SU-DHL-6 (cell line): ENCODE measurements at regions not wholly inside any gene's neighbourhood (a gene's known extent, or its start where the extent isn't known, plus 50 kb on each side); places are given as distances from the start of the nearest gene placed in this dataset.

Source experiments
- H2AFZ ChIP-seq: fragments of 200-600 bp; sonication (generic); 2 replicates; pipeline ENCODE4 v1.6.1; 2014; ENCODE audit warnings: low read depth, mild to moderate bottlenecking, moderate library complexity, mixed read lengths, antibody characterized with exemption, low read length; ENCODE audit not compliant: severe bottlenecking
- H3F3A ChIP-seq: fragments of 200-600 bp; shearing (Covaris generic); 2 replicates; pipeline ENCODE4 v1.6.0; 2016; ENCODE audit warnings: antibody characterized with exemption, mild to moderate bottlenecking; ENCODE audit not compliant: insufficient read depth
- H3K27ac ChIP-seq: fragments of 200-600 bp; sonication (generic); 2 replicates; pipeline ENCODE4 v1.5.1; 2016; ENCODE audit warnings: low read depth, mild to moderate bottlenecking, low read length, moderate library complexity, mixed read lengths
- H3K27me3 ChIP-seq: fragments of 200-600 bp; sonication (generic), shearing (Covaris generic); 2 replicates; pipeline ENCODE4 v1.6.0; 2014; ENCODE audit warnings: mild to moderate bottlenecking, low read length
- H3K36me3 ChIP-seq: fragments of 200-600 bp; sonication (generic); 2 replicates; pipeline ENCODE4 v1.6.1; 2014; ENCODE audit warnings: mild to moderate bottlenecking, low read length, mixed read lengths
- H3K4me2 ChIP-seq: fragments of 300-600, 200-600 bp; shearing (Covaris generic), sonication (generic); 2 replicates; pipeline ENCODE4 v1.6.0; 2014; ENCODE audit warnings: low read length, low read depth, mild to moderate bottlenecking; ENCODE audit not compliant: poor library complexity, severe bottlenecking
- H3K4me3 ChIP-seq: fragments of 200-600 bp; sonication (generic); 2 replicates; pipeline ENCODE4 v1.5.1; 2014; ENCODE audit warnings: antibody characterized with exemption, low read length, mild to moderate bottlenecking, mixed read lengths; ENCODE audit not compliant: insufficient read depth, poor library complexity, severe bottlenecking
- H3K79me2 ChIP-seq: fragments of 200-600 bp; sonication (generic); 2 replicates; pipeline ENCODE4 v1.6.1; 2014; ENCODE audit warnings: mild to moderate bottlenecking, low read length, moderate library complexity; ENCODE audit not compliant: insufficient read depth
- H3K9ac ChIP-seq: fragments of 200-600 bp; sonication (generic); 2 replicates; pipeline ENCODE4 v1.7.0; 2014; ENCODE audit warnings: mild to moderate bottlenecking, low read length
- H3K9me2 ChIP-seq: fragments of 200-600 bp; sonication (generic); replicated peaks from 2 replicates; pipeline ENCODE4 v1.6.1; 2014; ENCODE audit warnings: low read length; ENCODE audit not compliant: insufficient read depth
- H3K9me3 ChIP-seq: fragments of 200-600 bp; sonication (generic); 2 replicates; pipeline ENCODE4 v1.6.1; 2014; ENCODE audit warnings: low read length, mixed read lengths; ENCODE audit not compliant: insufficient read depth
- H4K20me1 ChIP-seq: fragments of 200-600 bp; sonication (generic); 2 replicates; pipeline ENCODE4 v1.6.1; 2014; ENCODE audit warnings: low read depth, mild to moderate bottlenecking, antibody characterized with exemption, low read length, moderate library complexity, mixed read lengths
- EZH2phosphoT487 ChIP-seq: fragments of 200-600 bp; sonication (generic), shearing (Covaris generic); conservative IDR thresholded peaks from 2 replicates; pipeline ENCODE4 v1.6.1; 2018; ENCODE audit warnings: mild to moderate bottlenecking, antibody characterized with exemption, low read length, moderate library complexity, mixed read lengths
- TF ChIP-seq, protein P1 (sequence below): fragments of 200-600 bp; sonication (generic); IDR thresholded peaks from one replicate; pipeline ENCODE4 v1.5.1; 2017; ENCODE audit warnings: antibody characterized with exemption, mild to moderate bottlenecking, low read length, moderate library complexity; ENCODE audit not compliant: insufficient read depth, poor library complexity, severe bottlenecking

- Histone ChIP-seq H3K27ac (no peak overlapping the region), H4K20me1 (no peaks in the 10 kb centered on the region), H3F3A (no peaks in the 10 kb centered on the region), H3K4me2 (no peak overlapping the region), H3K4me3 (no peak overlapping the region), H2AFZ (no peak overlapping the region), H3K9ac (no peak overlapping the region), H3K36me3 (no peaks in the 10 kb centered on the region), H3K9me3 (no peaks in the 10 kb centered on the region), H3K79me2 (no peaks in the 10 kb centered on the region), H3K27me3 (no peaks in the 10 kb centered on the region), H3K9me2 (no peaks in the 10 kb centered on the region)
- TF ChIP-seq, protein P1, sequence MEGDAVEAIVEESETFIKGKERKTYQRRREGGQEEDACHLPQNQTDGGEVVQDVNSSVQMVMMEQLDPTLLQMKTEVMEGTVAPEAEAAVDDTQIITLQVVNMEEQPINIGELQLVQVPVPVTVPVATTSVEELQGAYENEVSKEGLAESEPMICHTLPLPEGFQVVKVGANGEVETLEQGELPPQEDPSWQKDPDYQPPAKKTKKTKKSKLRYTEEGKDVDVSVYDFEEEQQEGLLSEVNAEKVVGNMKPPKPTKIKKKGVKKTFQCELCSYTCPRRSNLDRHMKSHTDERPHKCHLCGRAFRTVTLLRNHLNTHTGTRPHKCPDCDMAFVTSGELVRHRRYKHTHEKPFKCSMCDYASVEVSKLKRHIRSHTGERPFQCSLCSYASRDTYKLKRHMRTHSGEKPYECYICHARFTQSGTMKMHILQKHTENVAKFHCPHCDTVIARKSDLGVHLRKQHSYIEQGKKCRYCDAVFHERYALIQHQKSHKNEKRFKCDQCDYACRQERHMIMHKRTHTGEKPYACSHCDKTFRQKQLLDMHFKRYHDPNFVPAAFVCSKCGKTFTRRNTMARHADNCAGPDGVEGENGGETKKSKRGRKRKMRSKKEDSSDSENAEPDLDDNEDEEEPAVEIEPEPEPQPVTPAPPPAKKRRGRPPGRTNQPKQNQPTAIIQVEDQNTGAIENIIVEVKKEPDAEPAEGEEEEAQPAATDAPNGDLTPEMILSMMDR, result no peak
- TF ChIP-seq EZH2phosphoT487, result no peak
Observed at GRCh38 chr2:186365406-186365805, 120.7 kb upstream of the ZC3H15 start.

DNA sequence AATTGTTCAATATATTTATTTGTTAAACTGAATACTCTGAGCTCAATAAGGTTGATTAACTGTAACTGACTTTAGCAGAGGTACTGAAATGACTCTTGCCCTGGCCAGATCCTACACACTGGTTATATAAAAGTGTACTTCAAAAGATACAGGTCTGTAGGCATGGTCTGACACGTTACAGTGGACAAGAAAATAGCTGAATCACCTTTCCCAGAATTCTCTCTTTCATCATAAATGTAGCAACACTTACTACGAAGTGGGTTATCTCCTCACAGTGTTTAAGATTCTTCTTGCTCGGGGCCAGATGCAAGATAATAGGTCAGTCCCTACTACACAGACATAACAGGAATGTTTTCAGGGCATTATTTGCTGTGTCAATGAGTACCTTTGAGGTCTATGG is 107.0 kb upstream of the ZC3H15 start:
- H3K4me2 ChIP-seq, result no peak overlapping the region

DNA sequence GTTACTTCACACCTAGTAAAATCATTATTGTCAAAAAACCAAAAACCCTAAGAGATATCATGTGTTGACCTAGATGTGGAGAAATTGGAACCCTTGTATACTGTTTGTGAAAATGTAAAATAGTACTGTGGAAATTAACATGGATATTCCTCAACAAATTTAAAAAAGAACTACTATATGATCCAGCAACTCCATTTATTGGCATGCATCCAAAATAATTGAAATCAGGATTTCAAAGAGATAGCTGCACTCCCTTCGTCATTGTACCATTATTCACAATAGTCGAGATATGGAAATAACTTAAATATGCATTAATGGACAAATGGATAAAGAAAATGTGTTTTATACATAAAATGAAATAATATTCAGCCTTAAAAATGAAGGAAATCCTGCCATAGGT is 105.3 kb upstream of the ZC3H15 start:
- Histone ChIP-seq H3K4me3 (no peak overlapping the region), H3K27ac (no peak overlapping the region), H3K9ac (no peak overlapping the region), H3K36me3 (no peaks in the 10 kb centered on the region), H3K9me3 (peaks cover 13% of the 10 kb centered on the region; the same call in 1 of the 2 replicates), H4K20me1 (no peaks in the 10 kb centered on the region), H3K27me3 (no peaks in the 10 kb centered on the region), H2AFZ (no peak overlapping the region), H3K79me2 (no peaks in the 10 kb centered on the region), H3F3A (no peaks in the 10 kb centered on the region), H3K9me2 (no peaks in the 10 kb centered on the region), H3K4me2 (no peak overlapping the region)
- TF ChIP-seq EZH2phosphoT487, result no peak
- TF ChIP-seq, protein P1, result no peak

More for the DNA sequence above, 107.0 kb upstream of the ZC3H15 start:
- TF ChIP-seq, protein P1, result no peak
- TF ChIP-seq EZH2phosphoT487, result no peak
- Histone ChIP-seq H3K9ac (no peak overlapping the region), H3K9me2 (no peaks in the 10 kb centered on the region), H3K4me3 (no peak overlapping the region), H3K79me2 (no peaks in the 10 kb centered on the region), H2AFZ (no peak overlapping the region), H3K9me3 (0 out of 2 replicates have a peak, but pooled peaks cover 3% of the 10 kb centered on the region), H3K36me3 (no peaks in the 10 kb centered on the region), H3F3A (no peaks in the 10 kb centered on the region), H3K27ac (no peak overlapping the region), H3K27me3 (no peaks in the 10 kb centered on the region), H4K20me1 (no peaks in the 10 kb centered on the region)
